Prostate gland (tissue), 2 donors: ENCODE measurements at regions not wholly inside any gene's neighbourhood (a gene's known extent, or its start where the extent isn't known, plus 50 kb on each side); places are given as distances from the start of the nearest gene placed in this dataset.

Experiments used
- CTCF ChIP-seq, 4 experiments: fragments of 200-600 bp in 2 of 4; fragments of 450-650 bp in 2 of 4; sonication (generic) in 2 of 4; IDR thresholded peaks; 1 replicate in 3 of 4; 2 replicates in 1 of 4; pipeline ENCODE4 v1.5.1; 2016 to 2019; ENCODE audit warnings: antibody characterized with exemption in 4 of 4, mild to moderate bottlenecking in 2 of 4, moderate library complexity in 2 of 4
- POLR2A ChIP-seq: fragments of 450-650 bp; IDR thresholded peaks from one replicate; pipeline ENCODE4 v1.6.1; 2016; ENCODE audit warnings: antibody characterized with exemption, mild to moderate bottlenecking

- no peak for TF ChIP-seq CTCF (IDR thresholded peaks at IDR 0.05)
- no peak for TF ChIP-seq POLR2A
These were observed 139.8 kb upstream of the EDIL3 start for GRCh38 chr5:84524491-84524890.
